Ramos (cell line): ENCODE measurements at regions not wholly inside any gene's neighbourhood (a gene's known extent, or its start where the extent isn't known, plus 50 kb on each side); places are given as distances from the start of the nearest gene placed in this dataset.

Experiments
- in situ Hi-C: fragments of 300-500 bp; cut with MboI; formaldehyde crosslinking; loops from one replicate; pipeline ENCODE4 v1.14.3; 2022; ENCODE audit warnings: low sequenced_read_pairs; ENCODE audit not compliant: unreplicated experiment

- in situ Hi-C loops: no loop called here
Measured at GRCh38 chr14:85732031-85732430, 202.1 kb downstream of the FLRT2 start.

GRCh38 chr14:85731186-85731585 lies 201.2 kb downstream of the FLRT2 start:
- in situ Hi-C loops: no loop called here

DNA sequence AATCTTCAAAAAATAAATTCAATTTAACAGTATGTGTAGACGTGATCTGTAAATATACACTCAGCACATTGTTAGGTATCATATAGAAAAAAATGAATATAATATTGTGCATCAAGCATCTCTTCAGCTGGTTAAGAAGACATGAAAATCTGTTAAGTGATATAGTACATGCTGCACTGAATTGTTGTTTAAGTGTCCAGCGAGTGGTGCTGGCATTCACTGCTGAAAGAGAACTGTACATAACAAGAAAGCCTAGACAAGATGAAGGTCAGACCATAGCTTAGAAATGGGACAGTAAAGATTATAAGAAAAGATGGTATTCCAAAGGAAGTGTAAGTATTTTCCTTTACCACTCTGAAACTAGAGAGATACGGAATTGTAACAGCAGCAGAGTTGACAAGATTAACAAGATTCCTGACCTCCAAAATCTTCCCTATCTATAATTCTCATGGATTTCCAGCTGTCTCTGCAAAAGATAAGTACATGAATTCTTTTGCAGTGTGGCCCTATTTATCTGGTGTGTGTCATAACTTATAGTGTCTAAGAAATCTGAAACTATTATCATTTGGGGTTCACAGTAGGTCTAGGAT lies 198.6 kb downstream of the FLRT2 start:
- in situ Hi-C loops: no loop called here

GRCh38 chr14:85714069-85714468 lies 184.1 kb downstream of the FLRT2 start:
- in situ Hi-C loops: no loop called here

DNA sequence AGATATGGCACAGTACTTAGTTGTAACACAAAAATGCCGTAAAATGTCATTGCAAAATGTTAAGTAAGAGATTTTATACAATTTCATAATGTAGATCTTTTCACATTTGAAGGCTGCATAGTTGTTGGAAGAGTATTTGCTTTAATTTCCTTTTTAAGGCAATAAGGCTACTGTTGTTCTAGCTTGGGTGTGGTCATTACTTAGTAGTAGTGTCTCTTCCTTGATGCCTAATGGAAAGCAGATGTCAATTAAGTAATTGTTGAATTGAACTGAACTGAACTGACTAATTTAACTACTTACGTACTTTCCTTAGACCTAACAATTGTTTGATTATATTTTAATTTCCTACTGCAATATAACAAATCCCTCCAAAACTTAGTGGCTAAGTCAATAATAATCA lies 181.7 kb downstream of the FLRT2 start:
- in situ Hi-C loops: no loop called here
